ENCODE measurements at regions not wholly inside any gene's neighbourhood (a gene's known extent, or its start where the extent isn't known, plus 50 kb on each side); places are given as distances from the start of the nearest gene placed in this dataset.
"Not testable (repeated sequence)": the region's sequence is repeated elsewhere in the genome, so short reads cannot be mapped to it uniquely, and the experiment has no call there.

- no peak for TF ChIP-seq CTCF (IDR thresholded peaks at IDR 0.05; ENCODE audit: low read depth, low read length)
- CTCF ChIA-PET: no interaction called here
- POLR2A ChIA-PET: no interaction called here
Observed at GRCh38 chr13:109939838-109940237, 153.5 kb upstream of the IRS2 start.

GRCh38 chr13:109939180-109939579, 152.8 kb upstream of the IRS2 start:
- H3K27ac ChIP-seq (ENCODE audit: low read depth, low read length): no peak overlapping the region
- H3K4me3 ChIP-seq (ENCODE audit: low read depth, low read length): no peak overlapping the region
- DNase-seq (ENCODE audit: low read depth, low spot score): no peak
- no peaks in the 10 kb centered on the region for H3K27me3 ChIP-seq (ENCODE audit: control insufficient read depth, insufficient read depth, low read length)
- H3K9me3 ChIP-seq (ENCODE audit: control insufficient read depth, insufficient read depth, low read length): peaks cover 4% of the 10 kb centered on the region; the same call in 1 of the 2 replicates
- TF ChIP-seq CTCF (IDR thresholded peaks at IDR 0.05; ENCODE audit: low read depth, low read length): no peak
- POLR2A ChIA-PET: interaction anchor here (0.5 kb wide), 1 partner anchor 215 kb away, joined by 3 read pairs; no protein-coding TSS in a partner anchor
- CTCF ChIA-PET: no interaction called here

More at GRCh38 chr13:109939838-109940237, 153.5 kb upstream of the IRS2 start:
- Histone ChIP-seq H3K9me3 (ENCODE audit: control insufficient read depth, insufficient read depth, low read length) (peaks cover 4% of the 10 kb centered on the region; the same call in 1 of the 2 replicates), H3K27ac (ENCODE audit: low read depth, low read length) (no peak overlapping the region), H3K4me3 (ENCODE audit: low read depth, low read length) (no peak overlapping the region), H3K27me3 (ENCODE audit: control insufficient read depth, insufficient read depth, low read length) (no peaks in the 10 kb centered on the region)
- DNase-seq (ENCODE audit: low read depth, low spot score): no peak

- Histone ChIP-seq H3K27me3 (ENCODE audit: control insufficient read depth, insufficient read depth, low read length) (no peaks in the 10 kb centered on the region), H3K27ac (ENCODE audit: low read depth, low read length) (no peak overlapping the region)
- CTCF ChIA-PET: no interaction called here
Observed at GRCh38 chr13:109938255-109938936, 152.0 kb upstream of the IRS2 start.

GRCh38 chr13:109934520-109934919, 148.1 kb upstream of the IRS2 start:
- H3K27me3 ChIP-seq (ENCODE audit: control insufficient read depth, insufficient read depth, low read length); H3K27ac ChIP-seq (ENCODE audit: low read depth, low read length); CTCF ChIA-PET; DNase-seq (ENCODE audit: low read depth, low spot score); POLR2A ChIA-PET; H3K9me3 ChIP-seq (ENCODE audit: control insufficient read depth, insufficient read depth, low read length); H3K4me3 ChIP-seq (ENCODE audit: low read depth, low read length): not testable (repeated sequence)

More at GRCh38 chr13:109938255-109938936, 152.0 kb upstream of the IRS2 start:
- no peak for TF ChIP-seq CTCF (IDR thresholded peaks at IDR 0.05; ENCODE audit: low read depth, low read length)
- peak; percentile 68 for DNase-seq (ENCODE audit: low read depth, low spot score)
- H3K4me3 ChIP-seq (ENCODE audit: low read depth, low read length): no peak overlapping the region
- H3K9me3 ChIP-seq (ENCODE audit: control insufficient read depth, insufficient read depth, low read length): peaks cover 4% of the 10 kb centered on the region; the same call in 1 of the 2 replicates
- POLR2A ChIA-PET: interaction anchor here (0.5 kb wide), 1 partner anchor 216 kb away, joined by 3 read pairs; no protein-coding TSS in a partner anchor

GRCh38 chr13:109933476-109933875, 147.1 kb upstream of the IRS2 start:
- POLR2A ChIA-PET: no interaction called here
- DNase-seq (ENCODE audit: low read depth, low spot score): no peak
- Histone ChIP-seq H3K27ac (ENCODE audit: low read depth, low read length) (no peak overlapping the region), H3K27me3 (ENCODE audit: control insufficient read depth, insufficient read depth, low read length) (no peaks in the 10 kb centered on the region), H3K4me3 (ENCODE audit: low read depth, low read length) (no peak overlapping the region), H3K9me3 (ENCODE audit: control insufficient read depth, insufficient read depth, low read length) (no peaks in the 10 kb centered on the region)
- CTCF ChIA-PET: no interaction called here
- no peak for TF ChIP-seq CTCF (IDR thresholded peaks at IDR 0.05; ENCODE audit: low read depth, low read length)
